IMR-90 (cell line): ENCODE measurements at regions not wholly inside any gene's neighbourhood (a gene's known extent, or its start where the extent isn't known, plus 50 kb on each side); places are given as distances from the start of the nearest gene placed in this dataset.

Experiments
- CHD1 ChIP-seq: IDR thresholded peaks from 2 replicates; pipeline ENCODE4 v1.6.1; 2012; ENCODE audit warnings: low read depth, low read length, improper control_type of control experiment
- MAFK ChIP-seq: IDR thresholded peaks from 2 replicates; pipeline ENCODE4 v1.6.1; 2012; ENCODE audit warnings: low read depth, low read length, improper control_type of control experiment
- MAZ ChIP-seq: IDR thresholded peaks from 2 replicates; pipeline ENCODE4 v1.6.1; 2012; ENCODE audit warnings: low read depth, mild to moderate bottlenecking, low read length, improper control_type of control experiment, moderate library complexity, borderline replicate concordance
- NFE2L2 ChIP-seq: fragments of 150-350 bp; IDR thresholded peaks from 2 replicates; pipeline ENCODE4 v1.6.1; 2016; ENCODE audit warnings: low read depth, mild to moderate bottlenecking, low read length
- POLR2A ChIP-seq: IDR thresholded peaks from 2 replicates; pipeline ENCODE4 v1.6.1; 2012; ENCODE audit warnings: mild to moderate bottlenecking, low read depth, low read length
- RAD21 ChIP-seq: IDR thresholded peaks from 2 replicates; pipeline ENCODE4 v1.6.1; 2012; ENCODE audit warnings: low read length, improper control_type of control experiment
- RFX5 ChIP-seq: IDR thresholded peaks from 2 replicates; pipeline ENCODE4 v1.8.0; 2012; ENCODE audit warnings: low read depth, mild to moderate bottlenecking, low read length, moderate library complexity
- TF ChIP-seq, protein P1 (sequence below): fragments of 150-350 bp; IDR thresholded peaks from 2 replicates; pipeline ENCODE4 v1.6.1; 2016; ENCODE audit warnings: low read depth, mild to moderate bottlenecking, low read length, moderate library complexity, borderline replicate concordance
- TF ChIP-seq, protein P2 (sequence below): conservative IDR thresholded peaks from 2 replicates; pipeline ENCODE4 v1.5.1; 2012; ENCODE audit warnings: mild to moderate bottlenecking, low read depth, low read length, improper control_type of control experiment
- TF ChIP-seq, protein P3 (sequence below): fragments of 150-350 bp; IDR thresholded peaks from 2 replicates; pipeline ENCODE4 v1.6.1; 2017; ENCODE audit warnings: mild to moderate bottlenecking, antibody characterized with exemption, low read length, low read depth

DNA sequence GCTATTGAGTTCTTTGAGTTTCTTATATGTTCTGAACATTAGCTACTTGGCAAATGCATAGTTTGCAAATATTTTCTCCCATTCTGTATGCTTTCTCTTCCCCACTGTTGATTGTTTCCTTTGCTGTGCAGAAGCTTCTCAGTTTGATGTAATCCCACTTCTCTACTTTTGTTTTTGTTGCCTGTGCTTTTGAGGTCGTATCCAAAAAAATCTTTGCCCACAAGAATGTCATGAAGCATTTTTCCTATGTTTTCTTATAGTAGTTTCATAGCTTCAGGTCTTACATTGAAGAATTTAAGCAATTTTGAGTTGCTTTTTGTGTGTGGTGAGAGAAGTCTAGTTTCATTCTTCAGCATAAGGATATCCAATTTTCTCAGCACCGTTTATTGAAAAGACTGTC, 536.7 kb upstream of the ARGLU1 start:
- TF ChIP-seq, protein P1, sequence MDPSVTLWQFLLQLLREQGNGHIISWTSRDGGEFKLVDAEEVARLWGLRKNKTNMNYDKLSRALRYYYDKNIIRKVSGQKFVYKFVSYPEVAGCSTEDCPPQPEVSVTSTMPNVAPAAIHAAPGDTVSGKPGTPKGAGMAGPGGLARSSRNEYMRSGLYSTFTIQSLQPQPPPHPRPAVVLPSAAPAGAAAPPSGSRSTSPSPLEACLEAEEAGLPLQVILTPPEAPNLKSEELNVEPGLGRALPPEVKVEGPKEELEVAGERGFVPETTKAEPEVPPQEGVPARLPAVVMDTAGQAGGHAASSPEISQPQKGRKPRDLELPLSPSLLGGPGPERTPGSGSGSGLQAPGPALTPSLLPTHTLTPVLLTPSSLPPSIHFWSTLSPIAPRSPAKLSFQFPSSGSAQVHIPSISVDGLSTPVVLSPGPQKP, result no peak
- TF ChIP-seq, protein P2, sequence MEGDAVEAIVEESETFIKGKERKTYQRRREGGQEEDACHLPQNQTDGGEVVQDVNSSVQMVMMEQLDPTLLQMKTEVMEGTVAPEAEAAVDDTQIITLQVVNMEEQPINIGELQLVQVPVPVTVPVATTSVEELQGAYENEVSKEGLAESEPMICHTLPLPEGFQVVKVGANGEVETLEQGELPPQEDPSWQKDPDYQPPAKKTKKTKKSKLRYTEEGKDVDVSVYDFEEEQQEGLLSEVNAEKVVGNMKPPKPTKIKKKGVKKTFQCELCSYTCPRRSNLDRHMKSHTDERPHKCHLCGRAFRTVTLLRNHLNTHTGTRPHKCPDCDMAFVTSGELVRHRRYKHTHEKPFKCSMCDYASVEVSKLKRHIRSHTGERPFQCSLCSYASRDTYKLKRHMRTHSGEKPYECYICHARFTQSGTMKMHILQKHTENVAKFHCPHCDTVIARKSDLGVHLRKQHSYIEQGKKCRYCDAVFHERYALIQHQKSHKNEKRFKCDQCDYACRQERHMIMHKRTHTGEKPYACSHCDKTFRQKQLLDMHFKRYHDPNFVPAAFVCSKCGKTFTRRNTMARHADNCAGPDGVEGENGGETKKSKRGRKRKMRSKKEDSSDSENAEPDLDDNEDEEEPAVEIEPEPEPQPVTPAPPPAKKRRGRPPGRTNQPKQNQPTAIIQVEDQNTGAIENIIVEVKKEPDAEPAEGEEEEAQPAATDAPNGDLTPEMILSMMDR, result no peak
- no peak for TF ChIP-seq RAD21
- TF ChIP-seq, protein P3, sequence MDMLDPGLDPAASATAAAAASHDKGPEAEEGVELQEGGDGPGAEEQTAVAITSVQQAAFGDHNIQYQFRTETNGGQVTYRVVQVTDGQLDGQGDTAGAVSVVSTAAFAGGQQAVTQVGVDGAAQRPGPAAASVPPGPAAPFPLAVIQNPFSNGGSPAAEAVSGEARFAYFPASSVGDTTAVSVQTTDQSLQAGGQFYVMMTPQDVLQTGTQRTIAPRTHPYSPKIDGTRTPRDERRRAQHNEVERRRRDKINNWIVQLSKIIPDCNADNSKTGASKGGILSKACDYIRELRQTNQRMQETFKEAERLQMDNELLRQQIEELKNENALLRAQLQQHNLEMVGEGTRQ, result no peak
- no peak for TF ChIP-seq POLR2A
- no peak for TF ChIP-seq CHD1
- no peak for TF ChIP-seq NFE2L2
- no peak for TF ChIP-seq MAZ
- TF ChIP-seq RFX5, result no peak
- TF ChIP-seq MAFK, result no peak
